Gastrocnemius medialis (tissue), 4 donors: ENCODE measurements at regions not wholly inside any gene's neighbourhood (a gene's known extent, or its start where the extent isn't known, plus 50 kb on each side); places are given as distances from the start of the nearest gene placed in this dataset.

ENCODE experiments used
- POLR2A ChIP-seq, 2 donors: fragments of 450-650 bp; IDR thresholded peaks; one replicate each; pipeline ENCODE4 v1.6.1; 2017; ENCODE audit warnings: antibody characterized with exemption in 2 of 2, mild to moderate bottlenecking in 2 of 2, moderate library complexity in 2 of 2
- TF ChIP-seq, protein P1 (sequence below), 5 experiments: fragments of 450-650 bp in 3 of 5; fragments of 200-600 bp in 2 of 5; sonication (generic) in 2 of 5; IDR thresholded peaks in 4 of 5; conservative IDR thresholded peaks in 1 of 5; 1 replicate in 4 of 5; 2 replicates in 1 of 5; pipeline ENCODE4 v1.5.1; 2016 to 2019; ENCODE audit warnings: antibody characterized with exemption in 5 of 5, mild to moderate bottlenecking in 3 of 5, moderate library complexity in 3 of 5

DNA sequence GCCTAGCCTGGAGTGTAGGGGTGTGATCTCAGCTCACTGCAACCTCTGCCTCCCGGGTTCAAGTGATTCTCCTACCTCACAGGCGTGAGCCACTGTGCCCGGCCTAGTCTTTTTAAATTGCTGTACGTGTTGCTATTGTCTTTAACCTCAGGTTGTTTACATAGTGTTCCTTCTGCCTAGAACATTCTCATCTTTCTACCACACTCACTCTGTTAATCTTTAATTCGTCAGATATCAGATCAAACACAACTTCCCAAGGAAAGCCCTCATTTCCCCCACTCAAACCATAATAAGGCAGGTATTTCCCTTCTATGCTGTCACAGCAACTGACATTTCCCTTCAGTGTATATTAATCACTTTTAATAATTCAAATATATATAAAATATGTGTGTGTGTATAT lies 1310.0 kb upstream of the C9orf72 start:
- TF ChIP-seq, protein P1, sequence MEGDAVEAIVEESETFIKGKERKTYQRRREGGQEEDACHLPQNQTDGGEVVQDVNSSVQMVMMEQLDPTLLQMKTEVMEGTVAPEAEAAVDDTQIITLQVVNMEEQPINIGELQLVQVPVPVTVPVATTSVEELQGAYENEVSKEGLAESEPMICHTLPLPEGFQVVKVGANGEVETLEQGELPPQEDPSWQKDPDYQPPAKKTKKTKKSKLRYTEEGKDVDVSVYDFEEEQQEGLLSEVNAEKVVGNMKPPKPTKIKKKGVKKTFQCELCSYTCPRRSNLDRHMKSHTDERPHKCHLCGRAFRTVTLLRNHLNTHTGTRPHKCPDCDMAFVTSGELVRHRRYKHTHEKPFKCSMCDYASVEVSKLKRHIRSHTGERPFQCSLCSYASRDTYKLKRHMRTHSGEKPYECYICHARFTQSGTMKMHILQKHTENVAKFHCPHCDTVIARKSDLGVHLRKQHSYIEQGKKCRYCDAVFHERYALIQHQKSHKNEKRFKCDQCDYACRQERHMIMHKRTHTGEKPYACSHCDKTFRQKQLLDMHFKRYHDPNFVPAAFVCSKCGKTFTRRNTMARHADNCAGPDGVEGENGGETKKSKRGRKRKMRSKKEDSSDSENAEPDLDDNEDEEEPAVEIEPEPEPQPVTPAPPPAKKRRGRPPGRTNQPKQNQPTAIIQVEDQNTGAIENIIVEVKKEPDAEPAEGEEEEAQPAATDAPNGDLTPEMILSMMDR (IDR thresholded peaks at IDR 0.05 in 4 of 5, conservative IDR thresholded peaks at IDR 0.05 in 1 of 5) = no peak
- no peak for TF ChIP-seq POLR2A (IDR thresholded peaks at IDR 0.05)
